DND-41 (cell line): ENCODE measurements at regions not wholly inside any gene's neighbourhood (a gene's known extent, or its start where the extent isn't known, plus 50 kb on each side); places are given as distances from the start of the nearest gene placed in this dataset.

Experiments used
- EZH2 ChIP-seq: IDR thresholded peaks from 3 replicates; pipeline ENCODE4 v1.6.1; 2012; ENCODE audit warnings: borderline replicate concordance, low read depth, mild to moderate bottlenecking, moderate library complexity, low read length, inconsistent platforms; ENCODE audit not compliant: severe bottlenecking
- TF ChIP-seq, protein P1 (sequence below): IDR thresholded peaks from 2 replicates; pipeline ENCODE4 v1.5.1; 2012; ENCODE audit warnings: borderline replicate concordance, low read length, moderate library complexity, mild to moderate bottlenecking; ENCODE audit not compliant: poor library complexity, severe bottlenecking; ENCODE audit errors: extremely low read depth

DNA sequence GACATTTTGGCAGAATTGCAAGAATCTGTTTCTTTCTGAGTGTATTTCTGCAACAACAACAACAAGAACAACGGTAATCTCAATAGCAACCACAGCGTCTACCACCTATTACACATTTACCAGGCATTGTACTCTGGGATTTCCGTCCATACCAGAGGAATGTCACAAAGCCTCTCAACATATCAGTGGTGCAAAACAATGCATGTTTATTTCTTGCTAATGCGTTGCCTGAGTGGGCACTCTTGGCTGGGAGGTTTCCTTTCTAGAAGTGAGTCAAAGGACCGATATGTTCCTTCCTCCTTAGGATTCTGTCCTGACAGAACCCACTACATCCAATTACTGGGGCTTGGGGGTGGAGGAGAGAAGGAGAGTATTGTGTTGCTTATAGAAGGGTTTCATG is 585.6 kb downstream of the TSN start:
- TF ChIP-seq, protein P1, sequence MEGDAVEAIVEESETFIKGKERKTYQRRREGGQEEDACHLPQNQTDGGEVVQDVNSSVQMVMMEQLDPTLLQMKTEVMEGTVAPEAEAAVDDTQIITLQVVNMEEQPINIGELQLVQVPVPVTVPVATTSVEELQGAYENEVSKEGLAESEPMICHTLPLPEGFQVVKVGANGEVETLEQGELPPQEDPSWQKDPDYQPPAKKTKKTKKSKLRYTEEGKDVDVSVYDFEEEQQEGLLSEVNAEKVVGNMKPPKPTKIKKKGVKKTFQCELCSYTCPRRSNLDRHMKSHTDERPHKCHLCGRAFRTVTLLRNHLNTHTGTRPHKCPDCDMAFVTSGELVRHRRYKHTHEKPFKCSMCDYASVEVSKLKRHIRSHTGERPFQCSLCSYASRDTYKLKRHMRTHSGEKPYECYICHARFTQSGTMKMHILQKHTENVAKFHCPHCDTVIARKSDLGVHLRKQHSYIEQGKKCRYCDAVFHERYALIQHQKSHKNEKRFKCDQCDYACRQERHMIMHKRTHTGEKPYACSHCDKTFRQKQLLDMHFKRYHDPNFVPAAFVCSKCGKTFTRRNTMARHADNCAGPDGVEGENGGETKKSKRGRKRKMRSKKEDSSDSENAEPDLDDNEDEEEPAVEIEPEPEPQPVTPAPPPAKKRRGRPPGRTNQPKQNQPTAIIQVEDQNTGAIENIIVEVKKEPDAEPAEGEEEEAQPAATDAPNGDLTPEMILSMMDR: no peak
- TF ChIP-seq EZH2: no peak
